Activated CD4-positive, alpha-beta T cell treated with anti-CD3 and anti-CD28 coated beads, Interleukin-2, amount 50 U/mL, for 24 hours (primary cell): ENCODE measurements at regions not wholly inside any gene's neighbourhood (a gene's known extent, or its start where the extent isn't known, plus 50 kb on each side); places are given as distances from the start of the nearest gene placed in this dataset.
"Not testable (repeated sequence)": the region's sequence is repeated elsewhere in the genome, so short reads cannot be mapped to it uniquely, and the experiment has no call there.

Experiments
- DNase-seq, 2 donors: peaks; one replicate each; pipeline ENCODE4 v3.0.0-alpha.2; 2020; ENCODE audit warnings: low read depth in 1 of 2, low spot score in 1 of 2

DNA sequence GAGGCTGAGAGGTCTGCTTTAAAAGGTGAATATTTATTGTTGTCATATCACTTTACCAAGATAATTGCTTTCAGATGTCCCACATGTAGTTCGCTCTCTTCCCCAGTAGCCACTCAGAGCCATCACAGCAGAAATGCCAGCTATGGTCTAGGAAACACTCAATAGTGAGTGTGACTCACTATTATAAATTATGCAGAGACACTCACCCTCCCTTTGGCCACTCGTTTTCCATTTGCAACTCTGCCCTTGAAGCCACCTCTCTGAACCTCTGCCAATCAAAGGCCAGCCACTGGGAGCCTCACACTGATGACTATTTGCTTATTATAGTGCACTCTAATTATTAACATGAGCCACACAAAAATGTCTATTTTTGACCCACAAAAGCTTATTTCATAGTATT is 328.1 kb upstream of the ATP10A start:
- no peak for DNase-seq

DNA sequence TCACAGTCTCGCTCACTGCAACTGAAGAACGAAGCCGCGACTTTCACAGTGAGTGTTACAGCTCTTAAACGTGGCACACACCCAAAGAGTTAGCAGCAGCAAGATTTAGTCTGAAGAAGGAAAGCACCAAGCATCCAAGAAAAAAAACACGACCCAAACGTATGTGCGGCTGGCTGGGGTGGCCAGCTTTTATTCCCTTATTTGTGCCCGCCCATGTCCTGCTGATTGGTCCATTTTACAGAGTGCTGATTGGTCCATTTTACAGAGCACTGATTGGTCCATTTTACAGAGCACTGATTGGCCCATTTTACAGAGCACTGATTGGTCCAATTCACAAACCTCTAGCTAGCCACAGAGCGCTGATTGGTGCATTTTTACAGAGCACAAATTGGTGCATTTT is 323.0 kb upstream of the ATP10A start:
- DNase-seq: not testable (repeated sequence)

DNA sequence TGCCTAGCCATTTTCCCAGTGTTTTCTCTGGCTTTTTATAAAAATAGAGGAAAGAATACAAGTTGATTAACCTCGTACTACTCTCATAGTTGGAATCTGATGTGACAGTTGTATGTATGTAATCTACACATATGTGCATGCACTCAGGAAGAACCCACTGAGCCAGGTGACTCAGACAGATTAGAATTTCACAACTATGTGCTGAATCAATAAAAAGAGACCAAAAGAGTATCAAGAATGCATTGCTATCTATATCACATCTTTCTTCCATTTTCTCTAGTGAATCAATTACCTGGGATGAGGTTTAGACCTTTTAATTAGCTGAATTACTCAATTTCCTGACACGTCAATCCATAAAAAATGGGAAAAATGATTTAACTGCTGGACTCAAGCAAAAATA is 319.3 kb upstream of the ATP10A start:
- no peak for DNase-seq

DNA sequence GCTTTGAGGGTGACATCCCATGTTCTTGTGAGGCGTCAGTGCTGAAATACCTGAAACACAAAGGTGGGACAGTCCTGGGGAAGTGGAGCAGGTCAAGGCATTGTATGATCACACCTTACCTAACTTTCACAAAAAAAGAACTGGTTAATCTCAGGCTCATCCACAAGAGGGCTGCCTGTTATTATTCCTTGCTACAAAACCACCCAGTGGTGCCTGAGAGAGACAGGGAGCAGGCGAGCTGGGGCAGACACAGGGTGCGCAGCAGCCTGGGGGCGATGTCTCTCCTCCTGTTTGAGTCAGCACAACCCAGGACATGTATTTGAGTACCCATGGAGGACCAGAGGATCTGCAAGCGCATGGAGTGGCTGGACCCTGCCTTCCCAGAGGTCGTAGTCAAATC is 316.8 kb upstream of the ATP10A start:
- no peak for DNase-seq

DNA sequence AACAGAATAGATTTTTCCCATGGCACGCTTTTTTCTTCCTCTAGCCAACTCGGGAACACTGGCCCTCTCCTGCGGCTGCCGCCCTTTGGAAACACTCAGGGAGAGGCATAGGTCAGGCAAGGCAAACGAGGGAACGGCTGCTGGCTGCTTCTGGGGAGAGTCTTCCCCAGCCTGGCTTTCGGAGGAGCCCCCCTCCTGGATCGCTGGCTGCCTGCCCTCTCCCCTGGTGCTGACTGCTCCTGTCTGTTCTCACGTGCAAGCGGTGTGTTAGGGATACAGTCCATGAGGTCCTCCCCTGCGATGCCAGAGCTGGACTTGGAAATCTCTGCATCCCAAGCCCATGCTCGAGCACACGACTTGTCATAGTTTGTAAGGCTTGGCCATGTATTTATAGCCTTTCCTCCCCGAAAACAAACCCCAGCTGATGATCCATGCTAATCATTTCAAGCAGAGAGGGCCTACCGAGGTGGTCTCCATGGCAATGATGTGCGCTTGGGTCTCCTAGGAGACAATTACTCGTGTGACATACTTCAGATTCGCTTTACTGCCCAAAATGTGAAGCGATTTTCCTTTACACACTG is 315.6 kb upstream of the ATP10A start:
- no peak for DNase-seq

DNA sequence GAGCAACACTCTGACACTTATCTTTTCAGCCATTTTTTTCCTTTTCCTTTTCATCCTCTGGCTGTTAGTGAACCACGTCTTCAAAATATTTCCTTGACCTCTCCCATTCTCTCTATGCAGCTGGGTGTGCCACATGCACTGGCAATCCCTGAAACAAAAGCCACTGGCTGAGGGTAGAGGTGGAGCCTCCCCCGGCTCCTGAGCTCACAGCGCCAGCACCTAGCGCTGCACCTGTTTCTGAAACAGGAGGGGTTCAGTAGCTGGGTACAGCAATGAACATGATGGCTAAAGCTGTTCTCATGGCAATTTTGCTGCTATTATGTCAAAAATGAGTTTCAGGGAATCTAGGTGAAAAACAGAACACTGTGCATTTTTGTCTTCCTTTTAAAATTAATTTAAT is 314.7 kb upstream of the ATP10A start:
- DNase-seq: no peak

DNA sequence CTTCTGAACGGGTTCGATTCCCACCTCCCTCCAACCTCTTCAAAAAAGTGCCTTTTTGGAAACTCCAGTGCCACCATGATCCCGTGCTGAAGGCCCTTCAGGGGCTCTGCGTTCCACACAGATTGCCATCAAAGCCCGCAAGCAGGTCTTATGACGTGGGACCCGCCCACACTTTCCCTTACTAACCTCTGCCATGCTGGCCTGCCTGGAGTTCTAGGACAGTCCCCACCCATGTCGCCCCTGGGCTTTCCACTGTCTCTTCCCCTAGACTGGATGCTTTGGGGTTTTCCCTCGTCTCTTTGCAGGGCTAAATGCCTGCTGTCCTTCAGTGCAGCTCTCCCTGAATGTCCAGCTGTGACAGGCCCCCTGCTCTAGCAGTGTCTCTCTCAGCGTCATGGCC is 313.7 kb upstream of the ATP10A start:
- no peak for DNase-seq

DNA sequence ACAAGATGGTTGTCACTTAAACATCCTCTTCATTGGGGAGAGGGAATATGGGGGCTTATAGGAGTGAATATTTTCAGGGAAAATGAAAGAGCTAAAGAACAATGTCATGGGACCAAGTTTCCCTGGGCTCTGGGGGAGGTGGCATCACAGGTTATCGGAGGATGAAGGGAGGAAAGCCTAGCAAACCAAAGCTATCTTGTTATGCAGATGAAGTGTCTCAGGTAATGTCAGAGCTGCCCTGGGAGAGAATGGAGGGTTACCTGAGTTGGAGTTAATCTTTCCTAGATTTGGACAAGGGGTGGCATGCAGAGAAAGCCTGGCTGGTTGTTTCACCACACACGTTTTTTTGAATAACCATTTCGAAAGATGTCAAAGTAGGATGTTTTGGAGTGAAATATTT is 308.1 kb upstream of the ATP10A start:
- no peak for DNase-seq

DNA sequence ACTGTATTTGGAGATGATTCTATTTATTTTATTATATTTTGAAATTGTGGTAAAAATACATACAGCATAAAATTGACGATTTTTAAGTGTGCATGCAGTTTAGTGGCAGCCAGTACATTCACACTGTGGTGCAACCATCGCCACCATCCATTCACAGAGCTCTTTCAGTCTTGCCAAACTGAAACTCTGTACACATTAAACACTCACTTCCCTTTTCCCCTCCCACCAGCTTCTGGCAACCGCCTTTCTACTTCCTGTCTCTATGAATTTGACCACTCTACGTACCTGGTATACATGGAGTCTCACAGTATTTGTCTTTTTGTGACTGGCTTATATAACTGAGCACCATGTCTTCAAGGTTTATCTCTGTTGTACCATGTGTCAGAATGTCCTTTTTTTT is 303.3 kb upstream of the ATP10A start:
- no peak for DNase-seq

DNA sequence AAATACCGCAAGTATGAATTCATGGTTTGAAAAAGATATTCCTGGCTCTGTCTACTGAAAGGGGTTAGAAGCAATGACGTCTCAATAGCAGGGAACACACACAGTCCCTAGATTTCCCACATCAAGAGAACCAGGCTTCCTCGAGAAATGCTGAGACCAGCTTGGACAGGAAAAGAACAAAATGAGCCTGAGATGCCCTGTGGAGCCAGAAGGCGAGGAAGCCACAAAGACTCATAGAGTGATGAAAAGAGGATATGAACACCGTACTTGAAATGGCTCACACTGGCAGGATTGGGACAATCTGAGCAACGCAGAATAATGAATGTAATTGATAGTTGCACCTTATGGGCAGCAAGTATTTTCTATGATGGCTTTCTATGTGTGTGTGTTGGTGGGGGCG is 302.4 kb upstream of the ATP10A start:
- no peak for DNase-seq

DNA sequence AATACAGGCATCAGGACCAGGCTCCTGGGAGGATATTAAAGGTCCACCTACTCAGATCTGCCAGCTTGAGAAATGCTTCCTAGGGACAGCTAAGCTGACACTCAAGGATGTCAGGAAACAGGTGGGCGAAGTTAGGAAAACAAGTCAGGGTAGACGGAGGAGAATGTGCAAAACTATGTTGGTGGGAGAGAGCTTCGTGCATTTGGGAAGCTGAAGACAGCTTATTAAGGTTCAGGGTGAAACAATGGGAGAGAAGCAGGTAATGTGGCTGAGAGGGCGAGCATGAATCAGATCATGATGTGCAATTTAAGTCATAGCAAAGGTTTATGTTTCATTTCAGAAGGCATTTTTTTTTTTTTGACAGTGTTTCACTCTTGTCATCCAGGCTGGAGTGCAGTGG is 297.2 kb upstream of the ATP10A start:
- no peak for DNase-seq

DNA sequence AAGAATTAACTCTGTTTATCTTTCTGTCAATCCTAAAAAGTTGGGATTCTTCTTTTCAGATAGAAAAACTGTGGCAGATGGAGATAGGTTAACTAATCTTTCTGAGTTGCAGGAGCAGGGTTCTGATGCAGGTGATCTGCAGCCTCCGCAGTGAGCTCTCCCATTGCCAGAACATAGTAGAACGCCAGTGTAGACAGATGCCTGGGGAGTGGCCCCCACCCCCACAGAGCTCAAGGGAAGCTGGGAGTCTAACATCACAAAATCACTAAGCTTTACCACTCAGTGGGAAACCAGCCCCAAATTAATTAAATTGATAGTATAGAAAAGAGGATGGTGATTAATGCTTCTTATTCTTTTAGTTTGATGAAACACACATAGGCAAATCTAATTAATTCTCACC is 295.0 kb upstream of the ATP10A start:
- DNase-seq: no peak

DNA sequence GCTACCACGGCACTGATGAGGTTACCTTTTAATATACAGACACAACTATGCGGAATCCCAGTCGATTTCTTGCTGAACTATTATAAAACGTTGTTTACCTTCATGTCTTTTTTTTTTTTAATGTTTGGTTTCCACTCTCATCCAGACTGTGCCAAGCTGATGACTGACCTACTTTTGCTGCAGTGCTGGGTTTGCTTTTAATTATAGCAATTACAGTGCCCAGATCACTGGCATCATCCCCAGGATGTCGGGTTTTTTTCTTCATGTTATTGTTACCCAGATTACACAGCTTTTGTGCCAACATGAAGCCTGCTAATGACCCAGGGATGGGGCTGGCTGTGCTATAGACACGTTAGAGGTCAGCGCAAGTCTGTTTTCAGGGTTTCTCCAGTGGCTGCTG is 294.0 kb upstream of the ATP10A start:
- no peak for DNase-seq

DNA sequence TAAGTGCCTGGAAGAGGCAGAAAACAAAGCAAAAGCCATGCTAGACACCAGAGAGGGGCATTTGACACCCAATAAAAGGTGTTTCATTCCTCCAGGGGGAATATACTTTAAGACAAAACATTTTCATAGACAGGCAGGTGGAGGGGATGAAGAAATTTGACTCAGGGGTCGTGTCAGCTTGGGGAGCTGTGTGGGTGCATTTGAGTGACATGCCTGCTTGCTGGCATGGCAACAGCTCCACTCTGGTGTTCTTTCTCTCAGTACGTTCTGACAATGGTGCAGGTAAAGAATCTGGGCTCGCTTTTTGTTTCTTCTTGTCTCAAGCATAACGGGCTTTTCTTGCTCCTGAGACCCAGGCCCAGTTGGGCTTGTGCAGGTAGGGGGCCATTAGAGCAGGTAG is 292.9 kb upstream of the ATP10A start:
- no peak for DNase-seq

DNA sequence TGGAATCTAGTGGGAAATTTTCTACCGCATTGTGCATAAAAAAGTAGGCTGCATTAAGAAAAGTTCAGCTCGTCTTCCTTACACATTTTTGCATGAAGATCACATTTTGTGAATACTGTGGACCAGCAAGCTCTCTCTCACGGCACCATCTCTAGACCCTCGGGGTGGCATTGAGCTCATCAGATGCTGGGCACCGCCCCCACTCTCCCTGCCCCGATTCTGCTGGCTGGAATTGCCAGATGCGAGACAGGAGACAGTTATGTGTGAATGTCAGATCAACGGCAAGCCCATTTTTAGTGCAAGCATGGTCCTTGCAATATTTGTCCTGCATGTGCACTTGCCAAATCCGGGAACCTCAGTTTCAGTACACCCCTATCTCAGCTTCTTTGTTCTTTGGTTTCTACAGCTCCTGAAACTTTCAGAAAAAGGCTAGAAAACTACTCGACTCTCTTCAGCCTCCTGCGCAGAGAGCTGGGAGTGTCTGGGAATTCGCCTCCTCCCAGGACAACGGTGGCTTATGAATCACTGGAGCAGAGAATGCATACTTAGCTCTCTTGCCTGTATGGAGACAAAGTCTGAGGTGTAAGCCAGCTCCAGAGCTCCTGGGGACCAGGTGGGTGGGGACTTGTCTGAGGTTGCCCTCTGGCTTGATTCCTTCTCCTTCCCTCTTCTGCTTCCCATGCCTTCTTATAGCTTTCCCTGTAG is 285.2 kb upstream of the ATP10A start:
- DNase-seq: no peak

DNA sequence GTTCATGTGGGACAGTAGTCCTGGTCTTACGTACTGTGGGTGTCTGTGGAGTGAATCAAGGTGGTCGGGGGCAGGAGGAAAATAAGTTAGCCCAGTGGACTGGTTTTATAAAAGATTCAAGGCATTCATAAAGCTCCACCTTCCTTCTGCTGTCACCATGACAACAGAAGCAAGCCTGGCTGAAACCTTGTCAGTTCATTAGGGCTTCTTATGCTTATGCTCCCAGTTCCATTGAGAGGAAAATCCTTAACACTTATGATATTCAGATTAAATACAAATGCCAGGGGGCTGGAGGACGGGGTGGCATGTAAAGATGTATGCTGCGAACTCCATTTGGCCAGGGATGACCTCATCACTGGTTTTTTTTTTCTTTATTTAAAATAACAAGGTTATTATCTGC is 283.1 kb upstream of the ATP10A start:
- DNase-seq: no peak

DNA sequence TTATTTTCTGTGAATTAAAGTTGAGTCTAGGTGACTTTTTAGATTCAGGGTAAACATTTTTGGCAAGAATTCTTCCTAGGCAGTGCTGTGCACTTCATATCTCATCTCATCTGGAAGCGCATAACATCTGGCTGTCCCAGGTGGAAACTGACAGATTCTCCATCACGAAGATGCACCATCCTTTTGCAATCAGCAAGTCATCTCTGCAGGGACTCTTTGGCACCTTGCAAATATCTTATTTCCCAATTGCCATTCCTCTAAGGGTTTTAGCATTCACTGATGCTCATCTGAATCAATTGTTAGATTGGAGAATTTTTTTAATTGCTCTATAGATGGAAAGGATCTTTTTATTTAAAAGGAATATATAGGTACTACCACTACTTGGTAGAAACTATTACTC is 282.7 kb upstream of the ATP10A start:
- no peak for DNase-seq

DNA sequence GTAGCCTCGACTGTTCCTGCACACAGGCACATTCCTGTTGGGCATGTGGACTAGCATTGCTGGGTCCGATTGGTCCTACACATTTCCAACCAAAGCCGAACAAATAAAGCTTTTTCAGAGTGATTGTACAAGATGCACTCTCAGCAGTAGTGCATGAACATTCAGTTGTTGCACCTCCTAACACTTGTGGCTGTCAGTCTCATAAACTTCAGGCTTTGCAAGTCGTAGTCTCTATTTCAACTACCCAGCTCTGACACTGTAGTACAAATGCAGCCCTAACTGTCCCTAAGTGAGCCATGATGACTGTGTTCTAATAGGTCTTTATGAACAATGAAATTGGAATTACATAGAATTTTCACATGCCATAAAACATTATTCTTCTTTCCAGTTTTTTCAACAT is 281.7 kb upstream of the ATP10A start:
- DNase-seq: no peak

DNA sequence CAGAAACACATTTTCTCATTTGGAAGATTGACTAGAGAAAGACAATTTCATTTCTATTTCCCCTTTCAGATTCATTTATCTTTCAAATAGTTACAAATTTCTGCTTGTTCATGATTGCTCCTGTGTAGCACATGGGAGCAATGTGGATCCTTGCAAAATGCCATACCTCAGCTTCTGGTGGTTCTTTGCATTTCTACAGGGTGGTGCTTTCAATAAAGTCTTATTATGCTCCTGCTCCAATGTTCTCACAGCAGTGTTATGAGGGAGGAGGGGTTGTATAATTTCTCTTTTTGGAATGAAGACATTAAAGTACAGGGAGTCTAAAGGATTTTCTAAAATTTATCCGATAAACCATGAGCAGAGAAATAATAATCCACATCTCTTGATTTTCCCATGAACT is 280.1 kb upstream of the ATP10A start:
- DNase-seq: no peak

DNA sequence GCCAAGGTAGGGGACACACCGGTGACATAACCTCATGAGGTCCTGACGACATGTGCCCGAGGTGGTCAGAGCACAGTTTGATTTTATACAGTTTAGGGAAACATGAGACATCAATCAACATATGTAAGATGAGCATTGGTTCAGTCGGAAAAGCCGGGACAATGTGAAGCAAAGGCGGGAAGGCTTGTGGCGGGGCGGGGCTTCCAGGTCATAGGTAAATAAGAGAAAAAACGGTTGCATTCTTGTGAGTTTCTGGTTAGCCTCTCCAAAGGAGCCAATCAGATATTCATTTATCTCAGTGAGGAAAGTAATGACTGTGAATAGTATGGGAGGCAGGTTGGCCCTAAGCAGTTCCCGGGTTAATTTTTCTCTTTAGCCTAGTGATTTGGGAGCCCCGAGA is 271.7 kb upstream of the ATP10A start:
- DNase-seq: no peak

DNA sequence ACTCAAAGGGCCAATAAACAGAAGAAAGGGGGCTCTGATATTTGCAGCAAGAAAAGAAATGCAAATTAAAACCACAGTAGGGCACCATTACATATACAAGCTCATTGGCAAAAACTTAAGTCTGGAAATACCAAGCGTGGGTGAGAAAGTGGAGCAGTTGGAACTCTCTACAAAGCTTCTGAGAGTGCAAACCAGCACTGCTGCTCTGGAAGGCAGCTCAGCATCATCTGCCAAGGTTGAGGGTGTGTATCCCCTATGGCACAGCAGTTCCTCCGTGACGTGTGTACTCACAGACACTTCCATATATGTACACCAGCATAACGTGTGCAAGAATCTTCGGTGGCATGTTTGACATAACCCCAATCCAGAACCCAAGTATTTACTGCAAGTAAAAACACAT is 271.0 kb upstream of the ATP10A start:
- no peak for DNase-seq

DNA sequence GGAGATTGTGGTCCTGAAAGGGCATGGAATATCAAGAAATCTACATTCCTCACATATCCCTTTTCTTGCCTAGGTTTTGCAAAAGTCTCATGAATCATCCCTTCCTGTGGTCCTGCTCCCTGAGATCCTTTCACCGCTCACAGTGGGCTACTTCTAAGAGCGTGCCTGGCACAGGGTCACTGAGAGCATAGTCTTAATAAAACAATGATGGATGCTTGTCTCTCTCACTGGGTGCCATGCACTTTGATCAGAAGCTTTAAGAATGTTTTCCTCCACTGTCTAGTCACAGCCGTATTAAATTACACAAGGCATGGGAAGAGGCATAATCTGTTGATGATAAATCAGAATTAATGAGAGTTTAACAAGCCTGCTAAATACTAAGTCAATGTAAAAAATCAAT is 269.7 kb upstream of the ATP10A start:
- no peak for DNase-seq

DNA sequence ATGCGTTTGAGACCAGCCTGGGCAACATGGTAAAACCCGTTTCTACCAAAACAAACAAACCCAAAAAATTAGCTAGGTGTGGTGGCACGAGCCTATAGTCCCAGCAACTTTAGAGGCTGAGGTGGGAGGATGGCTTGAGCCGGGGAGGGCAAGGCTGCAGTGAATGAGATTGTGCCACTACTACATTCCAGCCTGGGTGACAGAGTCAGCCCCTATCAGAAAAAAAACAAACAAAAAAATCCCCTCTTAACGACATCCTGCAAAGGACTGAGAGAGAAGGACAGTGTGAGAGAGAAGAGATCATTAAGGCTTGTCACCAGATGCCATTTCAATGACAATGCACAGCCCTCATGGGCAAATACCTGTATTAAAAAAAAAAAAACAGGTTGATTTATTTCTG is 266.7 kb upstream of the ATP10A start:
- no peak for DNase-seq
